Glomerular visceral epithelial cell (primary cell): ENCODE measurements at regions not wholly inside any gene's neighbourhood (a gene's known extent, or its start where the extent isn't known, plus 50 kb on each side); places are given as distances from the start of the nearest gene placed in this dataset.

Source experiments
- DNase-seq: peaks from one replicate; pipeline ENCODE4 v3.0.0-alpha.2; 2016; ENCODE audit errors: extremely low spot score

DNA sequence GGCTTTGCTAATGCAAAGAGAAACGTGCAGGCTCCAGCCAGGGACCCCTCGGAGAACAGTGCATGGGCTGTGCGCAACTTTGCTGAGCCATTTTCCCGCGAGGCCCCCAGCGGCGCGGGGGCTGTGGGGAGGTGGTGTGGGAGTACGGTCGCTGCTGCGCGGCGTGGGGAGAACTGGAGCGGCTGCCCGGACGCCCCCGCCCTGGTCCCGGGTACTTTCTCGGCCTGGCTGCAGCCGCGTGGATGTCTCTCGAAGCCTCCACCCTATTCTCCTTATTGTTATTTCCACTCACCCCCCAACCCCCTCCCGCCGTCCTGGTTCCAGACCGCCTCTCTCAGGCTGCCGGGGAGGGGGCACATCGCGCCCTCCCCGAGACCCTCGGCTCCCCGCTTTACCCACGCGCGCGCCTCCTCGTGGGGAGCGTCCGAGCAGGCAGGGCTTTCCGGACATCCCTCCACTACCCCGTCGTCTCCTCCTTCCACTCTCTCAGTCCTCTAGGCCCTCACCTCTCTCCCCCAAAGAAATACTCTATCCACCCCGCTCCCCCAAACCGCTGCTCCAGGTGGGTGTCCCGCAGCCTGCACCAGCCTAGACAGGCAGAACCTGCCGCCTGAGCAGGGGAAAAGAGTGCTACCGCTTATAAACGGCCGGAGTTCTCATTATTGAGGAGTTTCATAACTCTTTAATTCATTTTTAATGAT is 68.6 kb upstream of the TBCA start:
- DNase-seq = no peak

DNA sequence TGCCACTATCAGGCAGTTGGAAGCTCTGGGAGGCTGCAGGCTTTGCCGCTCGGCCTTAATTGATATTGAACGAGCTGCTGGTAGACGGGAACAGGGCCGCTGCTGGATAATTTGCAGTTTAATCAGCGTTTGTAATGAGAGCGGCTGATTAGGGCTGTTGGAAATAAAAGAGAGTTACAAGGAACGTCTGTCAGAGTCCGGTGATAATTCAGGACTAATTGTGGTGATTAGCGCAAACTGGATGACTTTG is 68.2 kb upstream of the TBCA start:
- DNase-seq = no peak

GRCh38 chr5:77843570-77844372 is 67.6 kb upstream of the TBCA start:
- DNase-seq = no peak

DNA sequence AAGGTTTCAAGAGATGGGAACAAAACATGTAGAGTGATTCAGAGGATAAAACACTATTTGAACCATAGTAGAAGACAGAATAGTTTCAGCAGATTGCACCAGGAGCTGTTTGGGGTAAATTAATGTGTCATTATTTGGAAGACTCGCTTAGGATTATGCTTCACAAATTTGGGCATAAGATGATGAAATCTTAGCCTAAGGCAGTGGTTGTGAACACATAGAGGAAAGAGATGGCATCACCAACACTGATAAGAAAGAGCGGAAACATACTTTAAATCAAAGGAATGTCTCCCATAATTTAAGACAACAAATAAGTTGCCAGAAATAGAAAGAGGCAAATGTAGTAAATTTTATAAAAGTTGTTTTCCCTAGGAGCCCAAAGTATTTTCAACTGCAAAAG is 66.1 kb upstream of the TBCA start:
- DNase-seq = no peak

GRCh38 chr5:77841616-77842015 is 65.5 kb upstream of the TBCA start:
- DNase-seq = no peak

DNA sequence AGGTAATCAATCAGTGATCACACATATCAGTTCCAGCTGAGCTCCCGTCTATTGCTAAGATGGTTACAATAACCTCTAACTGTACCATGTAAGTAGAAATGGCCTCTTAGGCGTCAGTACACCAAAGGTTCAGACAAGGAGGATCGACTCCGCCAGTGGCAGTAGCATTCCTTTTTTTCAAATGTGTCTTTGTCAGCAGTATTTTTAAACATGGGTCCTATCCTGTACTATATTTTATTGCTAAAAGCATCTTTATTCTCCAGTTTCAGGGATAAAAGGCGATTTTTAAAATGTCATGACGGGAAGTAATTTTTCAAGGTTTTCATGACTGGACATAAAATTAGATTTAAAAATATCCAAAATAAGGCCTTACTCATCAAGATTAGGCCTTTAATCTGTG is 64.8 kb upstream of the TBCA start:
- DNase-seq = no peak

GRCh38 chr5:77839691-77840090 is 63.6 kb upstream of the TBCA start:
- no peak for DNase-seq

- DNase-seq = no peak
Measured at GRCh38 chr5:77832938-77833337, 56.8 kb upstream of the TBCA start.

GRCh38 chr5:77832166-77832770 is 56.1 kb upstream of the TBCA start:
- DNase-seq = no peak

DNA sequence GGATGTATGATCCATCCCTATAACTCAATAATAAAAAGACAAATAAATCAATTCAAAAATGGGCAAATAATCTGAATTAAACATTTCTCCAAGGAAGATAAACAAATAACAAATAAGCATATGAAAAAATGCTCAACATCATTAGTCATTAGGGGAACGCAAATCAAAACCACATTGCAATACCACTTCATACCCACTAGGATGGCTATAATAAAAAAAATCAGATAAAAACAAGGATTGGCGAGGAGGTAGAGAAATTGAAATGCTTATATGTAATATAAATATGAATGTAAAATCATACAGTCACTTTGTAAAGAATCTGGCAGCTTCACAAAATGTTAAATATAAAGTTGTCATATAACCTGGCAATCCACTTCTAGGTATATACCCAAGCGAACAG is 52.3 kb upstream of the TBCA start:
- no peak for DNase-seq
